SH-SY5Y (cell line): ENCODE measurements at regions not wholly inside any gene's neighbourhood (a gene's known extent, or its start where the extent isn't known, plus 50 kb on each side); places are given as distances from the start of the nearest gene placed in this dataset.

Source experiments
- GATA2 ChIP-seq: IDR thresholded peaks from 2 replicates; pipeline ENCODE4 v1.6.1; 2011; ENCODE audit warnings: mild to moderate bottlenecking, low read depth, low read length
- GATA3 ChIP-seq: IDR thresholded peaks from 2 replicates; pipeline ENCODE4 v1.6.1; 2011; ENCODE audit warnings: low read depth, mild to moderate bottlenecking, low read length, moderate library complexity

DNA sequence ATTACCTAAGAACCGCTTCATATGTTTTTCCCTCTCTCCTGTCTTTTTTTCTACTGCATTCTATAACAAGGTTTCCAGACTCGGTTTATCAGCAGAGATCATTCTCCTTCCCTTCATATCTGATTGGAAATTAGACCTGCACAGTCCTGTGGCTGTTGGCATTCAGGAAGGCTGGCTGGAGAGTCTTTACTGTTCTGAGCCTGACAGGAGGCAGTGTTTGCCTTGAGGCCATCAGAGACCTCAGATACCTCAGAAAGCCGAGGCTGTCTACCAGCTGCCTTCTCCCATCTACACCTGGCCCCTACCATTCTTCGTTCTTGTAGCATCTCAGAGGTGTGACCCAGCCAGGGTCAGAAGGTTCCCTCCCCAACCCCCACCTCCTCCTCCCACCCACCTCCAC, 182.0 kb downstream of the CAND1 start:
- TF ChIP-seq GATA2: peak; percentile 72
- TF ChIP-seq GATA3: no peak
